ENCODE measurements at regions not wholly inside any gene's neighbourhood (a gene's known extent, or its start where the extent isn't known, plus 50 kb on each side); places are given as distances from the start of the nearest gene placed in this dataset.

DNA sequence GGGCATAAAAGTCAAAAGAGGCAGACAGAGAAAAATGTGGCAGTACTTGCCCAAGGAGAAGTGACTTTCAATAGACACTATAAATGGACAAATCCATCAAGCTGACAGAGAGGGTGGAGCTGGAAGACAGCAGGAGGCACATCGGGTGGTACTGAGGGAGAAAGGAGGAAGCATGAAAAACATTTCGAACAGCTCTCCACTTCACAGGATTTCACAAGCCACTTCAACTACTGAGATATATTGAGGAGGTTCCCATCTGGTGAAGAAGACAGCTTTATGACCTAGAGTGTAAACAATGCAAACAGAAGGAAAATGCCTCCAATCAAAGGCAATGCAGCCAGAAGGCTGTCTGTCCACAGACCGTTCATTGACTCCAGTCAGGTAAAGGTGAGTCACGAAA lies 259.4 kb upstream of the ECI2 start:
- ChIA-PET POLR2A (no interaction called here), CTCF (interaction anchor here (0.7 to 2.1 kb wide), 3 partner anchors 10 to 29 kb away, joined by 3 to 6 read pairs (median 5); no protein-coding TSS in a partner anchor)
- DNase-seq (ENCODE audit: low read depth, low spot score) = no peak
- no peak overlapping the region for H3K4me3 ChIP-seq (ENCODE audit: low read depth, low read length)
- TF ChIP-seq, protein P1, sequence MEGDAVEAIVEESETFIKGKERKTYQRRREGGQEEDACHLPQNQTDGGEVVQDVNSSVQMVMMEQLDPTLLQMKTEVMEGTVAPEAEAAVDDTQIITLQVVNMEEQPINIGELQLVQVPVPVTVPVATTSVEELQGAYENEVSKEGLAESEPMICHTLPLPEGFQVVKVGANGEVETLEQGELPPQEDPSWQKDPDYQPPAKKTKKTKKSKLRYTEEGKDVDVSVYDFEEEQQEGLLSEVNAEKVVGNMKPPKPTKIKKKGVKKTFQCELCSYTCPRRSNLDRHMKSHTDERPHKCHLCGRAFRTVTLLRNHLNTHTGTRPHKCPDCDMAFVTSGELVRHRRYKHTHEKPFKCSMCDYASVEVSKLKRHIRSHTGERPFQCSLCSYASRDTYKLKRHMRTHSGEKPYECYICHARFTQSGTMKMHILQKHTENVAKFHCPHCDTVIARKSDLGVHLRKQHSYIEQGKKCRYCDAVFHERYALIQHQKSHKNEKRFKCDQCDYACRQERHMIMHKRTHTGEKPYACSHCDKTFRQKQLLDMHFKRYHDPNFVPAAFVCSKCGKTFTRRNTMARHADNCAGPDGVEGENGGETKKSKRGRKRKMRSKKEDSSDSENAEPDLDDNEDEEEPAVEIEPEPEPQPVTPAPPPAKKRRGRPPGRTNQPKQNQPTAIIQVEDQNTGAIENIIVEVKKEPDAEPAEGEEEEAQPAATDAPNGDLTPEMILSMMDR (IDR thresholded peaks at IDR 0.05; ENCODE audit: insufficient read depth, low read length, missing control alignments) = no peak

- no peak overlapping the region for H3K4me3 ChIP-seq (ENCODE audit: low read depth, low read length)
- POLR2A ChIA-PET = no interaction called here
- TF ChIP-seq, protein P1 (IDR thresholded peaks at IDR 0.05; ENCODE audit: insufficient read depth, low read length, missing control alignments) = no peak
- CTCF ChIA-PET = no interaction called here
- no peak for DNase-seq (ENCODE audit: low read depth, low spot score)
Observed at GRCh38 chr6:4388675-4389074, 253.3 kb upstream of the ECI2 start.

GRCh38 chr6:4384656-4385055 lies 249.3 kb upstream of the ECI2 start:
- TF ChIP-seq, protein P1 (IDR thresholded peaks at IDR 0.05; ENCODE audit: insufficient read depth, low read length, missing control alignments) = no peak
- ChIA-PET POLR2A (no interaction called here), CTCF (no interaction called here)

DNA sequence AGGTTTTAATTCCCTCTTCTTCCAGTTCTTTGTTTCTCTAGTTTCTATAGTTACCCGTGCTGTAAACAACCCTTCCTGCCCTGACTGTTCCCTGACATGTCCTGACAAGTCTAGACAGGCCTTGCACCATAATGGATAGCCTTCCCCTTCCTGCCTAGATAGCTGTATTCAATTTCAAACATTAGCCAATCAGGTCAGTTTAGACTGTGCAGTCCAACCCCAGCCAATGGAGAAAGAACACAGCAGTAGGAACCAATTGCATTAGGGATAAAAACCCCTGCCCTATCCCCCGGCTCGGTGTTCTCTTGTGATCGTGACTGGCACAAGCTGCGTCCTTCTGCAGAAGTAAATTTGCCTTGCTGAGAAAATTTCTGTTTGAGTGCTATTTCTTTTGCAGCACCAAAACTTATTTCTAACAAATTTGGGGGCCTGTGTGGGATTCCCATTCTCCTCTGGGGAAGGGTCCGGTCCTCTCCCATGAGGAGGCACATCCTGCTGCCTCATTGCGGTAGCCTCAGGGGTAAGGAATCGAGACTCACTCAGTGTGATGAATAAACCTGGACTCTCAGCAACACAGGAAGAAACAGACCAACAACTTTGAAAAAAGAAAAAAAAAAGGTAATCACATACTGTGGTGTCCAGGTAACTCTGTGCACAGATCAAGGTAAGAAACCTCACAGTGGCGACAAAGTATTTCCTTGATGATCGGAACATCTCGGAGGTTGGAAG lies 248.7 kb upstream of the ECI2 start:
- H3K4me3 ChIP-seq (ENCODE audit: low read depth, low read length) = no peak overlapping the region
- TF ChIP-seq, protein P1 (IDR thresholded peaks at IDR 0.05; ENCODE audit: insufficient read depth, low read length, missing control alignments) = no peak
- CTCF ChIA-PET = no interaction called here
- DNase-seq (ENCODE audit: low read depth, low spot score) = no peak
- POLR2A ChIA-PET = no interaction called here

More at GRCh38 chr6:4384656-4385055, 249.3 kb upstream of the ECI2 start:
- H3K4me3 ChIP-seq (ENCODE audit: low read depth, low read length) = no peak overlapping the region
- no peak for DNase-seq (ENCODE audit: low read depth, low spot score)

DNA sequence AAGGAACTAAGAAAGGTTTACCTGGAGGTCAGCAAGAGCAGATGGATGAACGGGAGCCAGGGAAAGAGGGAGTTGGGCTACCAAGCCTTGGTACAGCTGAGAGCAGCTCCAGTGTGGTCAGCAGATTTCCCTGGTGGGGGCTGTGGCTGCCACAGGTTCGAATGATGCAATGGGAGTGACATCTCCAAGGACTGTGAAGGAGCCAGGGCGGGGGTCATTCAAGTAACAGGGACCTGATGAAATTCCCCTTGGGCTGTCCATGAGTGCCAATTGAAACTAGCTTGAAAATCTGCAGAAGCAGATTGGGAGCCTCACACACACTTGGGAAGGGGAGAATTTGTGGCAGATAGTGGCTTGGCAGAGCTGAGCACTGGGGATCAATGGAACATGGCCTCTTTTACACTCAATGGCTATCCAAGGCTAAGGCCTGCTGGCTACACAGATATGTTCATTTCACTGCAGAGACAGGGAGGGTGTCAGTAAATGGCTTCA lies 247.0 kb upstream of the ECI2 start:
- CTCF ChIA-PET = interaction anchor here (1.2 kb wide), 1 partner anchor 13 kb away, joined by 5 read pairs; no protein-coding TSS in a partner anchor
- DNase-seq (ENCODE audit: low read depth, low spot score) = no peak
- no peak overlapping the region for H3K4me3 ChIP-seq (ENCODE audit: low read depth, low read length)
- POLR2A ChIA-PET = no interaction called here
- TF ChIP-seq, protein P1 (IDR thresholded peaks at IDR 0.05; ENCODE audit: insufficient read depth, low read length, missing control alignments) = no peak

DNA sequence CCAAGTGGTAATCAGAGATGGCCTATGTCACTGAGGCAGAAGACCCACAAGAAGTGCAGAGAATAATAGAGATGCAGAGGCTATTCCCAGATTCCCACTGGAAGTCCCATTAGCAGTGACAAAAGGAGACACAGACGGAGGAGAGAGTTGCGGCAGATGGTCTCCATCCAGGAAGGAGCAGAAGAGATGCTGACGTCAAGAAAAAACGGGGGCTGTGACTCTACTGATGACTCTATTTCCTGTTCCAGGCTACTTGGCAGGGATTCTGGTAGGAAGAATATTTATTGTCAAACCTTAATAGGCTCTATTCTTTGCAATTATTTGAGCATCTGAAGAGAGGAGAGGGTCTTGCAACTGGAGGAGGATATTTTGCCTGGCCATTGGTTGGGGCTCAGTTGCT lies 246.0 kb upstream of the ECI2 start:
- no peak for DNase-seq (ENCODE audit: low read depth, low spot score)
- ChIA-PET CTCF (no interaction called here), POLR2A (no interaction called here)
- H3K4me3 ChIP-seq (ENCODE audit: low read depth, low read length) = no peak overlapping the region
- TF ChIP-seq, protein P1 (IDR thresholded peaks at IDR 0.05; ENCODE audit: insufficient read depth, low read length, missing control alignments) = no peak
